T-helper 1 cell treated with Interleukin-12 subunit alpha and Interleukin-12 subunit beta and Interleukin-4 antibody, amounts not matched to agents 30 μg/mL and 1 μg/mL, for 36 hours (primary cell): ENCODE measurements at regions not wholly inside any gene's neighbourhood (a gene's known extent, or its start where the extent isn't known, plus 50 kb on each side); places are given as distances from the start of the nearest gene placed in this dataset.
"Not testable (repeated sequence)": the region's sequence is repeated elsewhere in the genome, so short reads cannot be mapped to it uniquely, and the experiment has no call there.

Source experiments
- H3K27ac Mint-ChIP-seq: one replicate; pipeline ENCODE4 v1.8.0; 2021; ENCODE audit warnings: mild to moderate bottlenecking, mixed read lengths
- H3K27me3 Mint-ChIP-seq: one replicate; pipeline ENCODE4 v1.8.0; 2021; ENCODE audit warnings: low read depth, mixed read lengths
- H3K36me3 Mint-ChIP-seq: one replicate; pipeline ENCODE4 v1.8.0; 2021; ENCODE audit warnings: low read depth, mixed read lengths
- H3K4me1 Mint-ChIP-seq: one replicate; pipeline ENCODE4 v1.8.0; 2021; ENCODE audit warnings: low read depth, mixed read lengths
- H3K4me3 Mint-ChIP-seq: one replicate; pipeline ENCODE4 v1.8.0; 2021; ENCODE audit warnings: mild to moderate bottlenecking, moderate library complexity, mixed read lengths
- H3K9me3 Mint-ChIP-seq: one replicate; pipeline ENCODE4 v1.8.0; 2021; ENCODE audit warnings: mixed read lengths

DNA sequence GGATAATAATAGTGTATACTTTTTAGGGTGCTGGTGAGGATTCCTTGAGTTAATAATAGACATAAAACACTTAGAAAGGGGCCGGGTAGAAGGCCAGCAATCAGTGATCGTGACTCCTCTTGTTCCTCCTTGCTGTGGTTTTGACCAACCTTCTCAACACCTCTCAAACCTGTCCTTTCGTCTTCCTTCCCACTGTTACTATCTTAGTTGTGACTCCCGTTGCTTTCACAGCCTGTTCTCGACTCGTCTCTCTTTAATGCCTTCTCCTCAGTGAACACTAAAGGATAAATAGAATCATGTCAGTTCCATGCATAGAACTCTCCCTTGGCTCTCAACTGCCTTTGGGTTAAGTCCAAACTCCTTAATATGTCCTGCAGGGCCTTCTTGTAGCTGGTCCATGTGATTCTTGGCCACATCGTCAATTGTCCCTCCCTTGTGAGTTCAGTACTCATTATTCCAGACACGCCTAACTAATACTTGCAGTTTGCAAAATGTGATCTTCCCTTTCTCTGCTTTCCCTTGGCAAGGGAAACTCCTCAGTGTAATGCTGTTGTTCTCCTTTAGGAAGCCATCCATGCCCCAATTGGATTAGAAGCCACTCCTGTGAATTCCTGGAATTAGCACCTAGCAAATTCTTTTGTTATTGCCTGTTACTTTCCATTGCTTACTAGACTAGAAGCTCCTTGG lies 164.9 kb downstream of the UTRN start:
- Mint-ChIP-seq H3K9me3 (no peaks in the 10 kb centered on the region), H3K4me1 (peaks cover 2% of the 10 kb centered on the region), H3K27me3 (no peaks in the 10 kb centered on the region), H3K4me3 (no peak overlapping the region), H3K27ac (no peak overlapping the region), H3K36me3 (peaks cover 47% of the 10 kb centered on the region)

DNA sequence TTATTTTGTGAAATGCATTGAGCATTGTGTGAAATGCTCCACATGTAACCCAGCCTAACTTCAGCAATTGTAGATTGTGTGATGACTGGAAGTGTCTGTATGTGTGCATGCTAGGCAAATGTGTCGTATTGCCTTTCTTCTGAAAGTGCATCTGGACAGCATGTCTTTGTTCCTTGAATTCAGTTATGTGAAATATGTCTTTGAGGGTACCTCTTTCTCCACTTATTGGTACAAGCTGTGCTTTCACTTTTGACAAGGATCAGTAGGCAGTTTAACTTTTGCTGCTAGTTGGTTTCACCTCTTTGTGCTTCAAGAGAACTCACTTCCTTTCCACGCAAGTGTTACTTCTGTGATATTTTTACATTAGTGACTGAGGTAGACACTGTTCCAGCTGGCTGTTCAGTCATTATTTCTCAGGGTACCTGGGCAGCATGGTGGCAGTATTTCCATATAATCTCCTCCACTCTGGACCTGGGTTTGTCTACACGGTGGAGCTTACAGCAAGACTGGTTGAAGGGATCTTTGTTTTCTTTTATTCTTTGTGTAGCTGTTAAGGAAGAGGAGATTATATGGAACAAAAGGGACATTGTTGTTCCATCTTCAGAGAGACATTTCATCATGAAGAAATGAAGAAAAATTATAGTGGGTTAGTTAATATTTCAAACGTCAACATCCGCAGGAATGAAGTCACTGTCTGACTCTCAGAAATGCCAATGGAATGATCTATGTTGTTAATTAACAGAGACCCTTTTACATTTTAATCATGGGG lies 175.4 kb downstream of the UTRN start:
- Mint-ChIP-seq H3K27ac (peak overlapping the region; percentile 73), H3K27me3 (no peaks in the 10 kb centered on the region), H3K9me3 (no peaks in the 10 kb centered on the region), H3K36me3 (peaks cover 62% of the 10 kb centered on the region), H3K4me3 (peak overlapping the region; percentile 32), H3K4me1 (peaks cover 14% of the 10 kb centered on the region)

DNA sequence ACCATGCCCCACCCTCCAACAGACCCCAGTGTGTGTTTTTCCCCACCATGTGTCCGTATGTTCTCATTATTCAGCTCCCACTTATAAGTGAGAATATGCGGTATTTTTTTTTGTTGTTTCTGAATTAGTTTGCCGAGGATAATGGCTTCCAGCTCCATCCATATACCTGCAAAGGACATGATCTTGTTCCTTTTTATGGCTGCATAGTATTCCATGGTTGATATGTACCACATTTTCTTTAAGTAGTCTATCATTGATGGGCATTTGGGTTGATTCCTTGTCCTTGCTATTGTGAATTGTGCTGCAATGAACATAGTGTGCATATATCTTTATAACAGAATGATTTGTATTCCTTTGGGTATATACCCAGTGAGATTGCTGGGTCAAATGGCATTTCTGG lies 176.9 kb downstream of the UTRN start:
- Mint-ChIP-seq H3K27ac (no peak overlapping the region), H3K4me1 (peaks cover 18% of the 10 kb centered on the region), H3K4me3 (no peak overlapping the region), H3K9me3 (no peaks in the 10 kb centered on the region), H3K36me3 (peaks cover 65% of the 10 kb centered on the region), H3K27me3 (no peaks in the 10 kb centered on the region)

DNA sequence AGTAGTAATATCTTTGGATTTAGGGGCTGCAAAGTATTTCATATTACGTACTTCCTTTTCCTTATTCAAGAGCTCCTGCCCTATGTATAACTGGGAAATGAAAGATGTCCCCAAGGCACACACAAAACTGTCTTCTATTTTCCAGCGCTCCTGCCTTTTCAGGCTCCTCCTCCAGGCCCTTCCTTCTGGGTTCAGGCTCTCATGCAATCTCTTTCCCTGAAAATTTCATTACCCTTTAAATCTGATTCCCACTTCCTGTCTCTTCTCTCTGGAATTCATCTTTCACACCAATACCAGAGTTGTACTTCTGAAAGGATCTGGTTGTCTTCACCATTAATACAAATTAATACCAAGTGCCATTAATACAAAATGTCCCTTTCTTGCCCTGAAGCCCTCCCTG lies 181.6 kb downstream of the UTRN start:
- Mint-ChIP-seq H3K9me3 (no peaks in the 10 kb centered on the region), H3K27me3 (no peaks in the 10 kb centered on the region), H3K27ac (no peak overlapping the region), H3K4me1 (peaks cover 25% of the 10 kb centered on the region), H3K4me3 (no peak overlapping the region), H3K36me3 (peaks cover 55% of the 10 kb centered on the region)

DNA sequence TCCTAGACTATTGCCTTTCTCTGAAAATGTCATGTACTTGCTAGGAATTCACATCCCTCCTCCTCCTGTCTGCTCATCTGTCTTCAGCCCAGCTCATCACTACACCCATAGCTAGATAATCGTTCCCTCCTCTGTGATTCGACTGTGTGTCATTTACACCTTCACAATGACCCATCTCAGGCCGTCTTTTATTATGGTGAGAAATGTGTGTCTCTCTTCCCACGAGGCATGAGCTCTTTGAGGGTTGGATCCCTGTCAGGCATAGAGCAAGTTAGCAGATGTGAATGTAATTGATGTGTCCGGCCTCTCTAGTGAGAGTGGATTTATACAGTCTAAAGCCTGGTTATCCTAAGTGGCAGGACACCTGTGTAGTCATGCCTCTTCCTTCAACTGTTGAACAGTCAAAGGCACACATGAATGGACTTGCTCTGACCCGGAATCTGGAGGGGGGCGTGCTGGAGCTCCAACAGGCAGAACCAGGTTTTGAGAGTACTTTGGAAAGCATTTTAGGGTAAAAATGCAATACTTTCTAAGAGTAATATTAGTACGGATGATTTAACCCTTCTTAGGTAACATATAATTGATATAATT lies 182.1 kb downstream of the UTRN start:
- H3K9me3 Mint-ChIP-seq, result no peaks in the 10 kb centered on the region
- H3K4me3 Mint-ChIP-seq, result no peak overlapping the region
- H3K27ac Mint-ChIP-seq, result no peak overlapping the region

DNA sequence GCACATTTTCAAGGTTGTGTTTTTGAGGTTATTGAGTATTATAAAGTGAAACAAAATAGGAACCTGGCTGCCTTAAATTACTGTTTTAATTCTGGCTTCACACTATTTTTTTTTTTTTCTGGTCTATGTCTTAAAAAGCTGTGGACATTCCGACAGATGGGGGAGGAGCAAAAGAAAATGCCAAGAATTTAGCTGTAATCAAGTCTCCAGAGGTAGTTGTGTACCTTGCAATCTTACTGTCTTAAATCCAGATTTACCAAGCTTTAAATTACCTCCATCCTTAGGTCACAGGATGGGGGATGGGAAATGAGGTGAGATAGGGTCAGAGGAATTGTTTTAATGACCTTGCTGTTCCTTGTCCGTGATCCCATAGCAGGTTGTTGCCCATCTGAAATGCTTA lies 182.8 kb downstream of the UTRN start:
- Mint-ChIP-seq H3K9me3 (no peaks in the 10 kb centered on the region), H3K27me3 (no peaks in the 10 kb centered on the region), H3K36me3 (peaks cover 49% of the 10 kb centered on the region), H3K4me1 (peaks cover 25% of the 10 kb centered on the region), H3K4me3 (no peak overlapping the region), H3K27ac (no peak overlapping the region)

More for the DNA sequence above, 182.1 kb downstream of the UTRN start:
- Mint-ChIP-seq H3K36me3 (peaks cover 52% of the 10 kb centered on the region), H3K4me1 (peaks cover 25% of the 10 kb centered on the region), H3K27me3 (no peaks in the 10 kb centered on the region)

DNA sequence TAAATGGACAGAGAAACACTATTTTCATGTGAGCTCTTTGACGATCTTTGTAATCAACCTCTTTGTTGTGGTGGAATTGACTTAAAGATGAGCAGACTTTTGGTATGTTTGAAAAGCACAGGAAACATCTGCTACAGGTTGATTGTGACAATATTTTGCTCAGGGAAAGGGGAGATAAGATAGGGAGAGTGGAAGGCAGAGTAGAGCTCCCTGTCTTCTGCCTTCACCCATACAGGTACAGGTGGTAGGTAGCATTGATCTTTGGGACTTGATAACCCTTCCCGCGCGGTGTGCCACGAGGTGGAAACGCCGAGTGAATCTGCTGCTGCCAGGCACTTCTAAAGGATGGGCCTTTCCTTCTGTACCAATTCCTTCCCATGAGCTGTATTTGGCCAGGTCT lies 183.6 kb downstream of the UTRN start:
- H3K27me3 Mint-ChIP-seq, result no peaks in the 10 kb centered on the region
- peaks cover 42% of the 10 kb centered on the region for H3K36me3 Mint-ChIP-seq
- peaks cover 25% of the 10 kb centered on the region for H3K4me1 Mint-ChIP-seq
- no peaks in the 10 kb centered on the region for H3K9me3 Mint-ChIP-seq
- peak overlapping the region; percentile 46 for H3K27ac Mint-ChIP-seq
- peak overlapping the region; percentile 43 for H3K4me3 Mint-ChIP-seq

DNA sequence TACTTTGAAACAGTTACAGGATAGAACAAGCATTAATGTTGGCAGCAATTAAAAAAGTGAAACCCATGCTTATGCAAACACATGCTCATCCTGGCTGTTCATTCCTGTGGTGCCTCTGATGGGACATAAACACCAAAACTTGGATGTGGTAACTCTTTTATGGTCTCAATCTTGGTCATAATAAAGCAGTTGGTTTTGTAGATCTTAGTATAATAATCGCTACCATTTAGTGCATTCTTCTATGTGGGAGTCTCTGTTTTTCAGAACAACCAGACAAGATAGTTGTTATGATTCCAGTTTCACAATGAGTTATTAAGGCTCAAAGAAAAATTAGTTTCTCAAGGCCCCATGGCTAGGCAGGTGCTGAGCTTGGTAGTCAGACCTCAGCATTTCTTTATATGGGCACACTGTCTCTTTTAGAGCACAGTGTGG lies 184.0 kb downstream of the UTRN start:
- peaks cover 25% of the 10 kb centered on the region for H3K4me1 Mint-ChIP-seq
- H3K9me3 Mint-ChIP-seq, result no peaks in the 10 kb centered on the region
- H3K27ac Mint-ChIP-seq, result peak overlapping the region; percentile 12
- peaks cover 39% of the 10 kb centered on the region for H3K36me3 Mint-ChIP-seq
- H3K4me3 Mint-ChIP-seq, result peak overlapping the region; percentile 43
- no peaks in the 10 kb centered on the region for H3K27me3 Mint-ChIP-seq

DNA sequence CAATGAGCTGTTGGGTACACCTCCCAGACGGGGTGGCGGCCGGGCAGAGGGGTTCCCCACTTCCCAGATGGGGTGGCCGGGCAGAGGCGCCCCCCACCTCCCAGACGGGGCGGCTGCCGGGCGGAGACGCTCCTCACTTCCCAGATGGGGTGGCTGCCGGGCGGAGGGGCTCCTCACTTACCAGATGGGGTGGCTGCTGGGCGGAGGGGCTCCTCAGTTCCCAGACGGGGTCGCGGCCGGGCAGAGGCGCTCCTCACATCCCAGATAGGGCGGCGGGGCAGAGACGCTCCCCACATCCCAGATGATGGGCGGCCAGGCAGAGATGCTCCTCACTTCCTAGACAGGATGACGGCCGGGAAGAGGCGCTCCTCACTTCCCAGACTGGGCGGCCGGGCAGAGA lies 185.1 kb downstream of the UTRN start:
- Mint-ChIP-seq H3K36me3 (peaks cover 37% of the 10 kb centered on the region), H3K4me1 (peaks cover 29% of the 10 kb centered on the region)
- not testable (repeated sequence) for H3K4me3 Mint-ChIP-seq, H3K27ac Mint-ChIP-seq, H3K27me3 Mint-ChIP-seq, H3K9me3 Mint-ChIP-seq

DNA sequence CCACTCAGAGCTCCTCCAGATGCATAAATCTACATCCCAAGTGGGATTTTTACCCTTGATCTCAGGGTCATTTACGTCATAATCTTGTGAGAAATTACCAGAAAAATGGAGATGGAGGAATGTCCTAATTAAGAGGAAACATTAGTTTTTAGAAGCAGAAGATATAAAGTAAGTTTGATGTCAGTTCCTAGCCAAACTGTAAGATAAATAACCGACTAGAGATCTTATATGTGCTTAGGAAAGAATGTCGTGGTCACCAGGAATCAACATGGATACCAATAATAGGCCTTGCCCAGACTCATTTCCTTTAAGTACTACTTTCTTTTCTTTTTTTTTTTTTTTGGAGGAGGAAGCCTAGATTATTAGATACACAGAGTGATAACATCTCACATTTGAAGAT lies 186.9 kb downstream of the UTRN start:
- H3K27ac Mint-ChIP-seq, result no peak overlapping the region
- H3K4me1 Mint-ChIP-seq, result peaks cover 27% of the 10 kb centered on the region
- no peaks in the 10 kb centered on the region for H3K9me3 Mint-ChIP-seq
- peaks cover 40% of the 10 kb centered on the region for H3K36me3 Mint-ChIP-seq
- no peak overlapping the region for H3K4me3 Mint-ChIP-seq
- no peaks in the 10 kb centered on the region for H3K27me3 Mint-ChIP-seq

DNA sequence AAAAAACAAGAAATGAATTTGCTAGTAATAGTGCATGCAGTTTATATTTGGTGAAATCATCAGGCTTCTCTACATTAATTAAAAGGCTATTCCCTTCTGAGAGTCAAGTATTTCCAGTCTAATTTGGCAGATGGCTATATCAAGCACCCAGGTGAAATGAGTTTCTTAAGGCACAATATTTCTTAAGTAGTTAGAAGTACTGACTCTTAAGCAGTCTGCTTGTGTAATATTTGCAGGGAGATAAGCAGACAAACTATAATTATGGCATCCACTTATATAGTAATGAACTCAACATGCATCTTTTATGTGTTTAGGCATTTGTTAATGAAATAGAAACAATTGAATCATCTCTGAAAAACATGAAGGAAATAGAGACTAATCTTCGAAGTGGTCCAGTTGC lies 189.2 kb downstream of the UTRN start:
- Mint-ChIP-seq H3K4me1 (peaks cover 11% of the 10 kb centered on the region), H3K4me3 (no peak overlapping the region), H3K27ac (no peak overlapping the region), H3K27me3 (no peaks in the 10 kb centered on the region), H3K36me3 (peaks cover 36% of the 10 kb centered on the region), H3K9me3 (no peaks in the 10 kb centered on the region)

DNA sequence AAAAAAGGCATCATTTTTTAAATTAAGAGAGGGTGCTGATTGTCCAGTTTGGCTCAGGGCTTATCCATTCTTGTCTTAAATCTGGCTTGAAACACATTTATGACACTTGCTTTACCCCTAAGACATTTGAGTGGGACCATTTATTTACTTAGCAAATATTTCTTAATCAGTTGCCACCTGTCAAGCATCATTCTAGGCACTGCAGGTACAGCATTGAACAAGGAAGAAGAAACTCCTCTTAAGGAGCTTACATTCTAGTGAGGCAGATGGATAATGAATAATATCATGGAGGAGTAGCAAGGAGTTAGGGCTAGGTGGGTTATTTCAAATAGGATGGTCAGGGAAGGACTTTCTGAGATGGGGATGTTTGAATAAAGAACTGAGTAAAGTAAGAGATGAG lies 189.8 kb downstream of the UTRN start:
- peaks cover 37% of the 10 kb centered on the region for H3K36me3 Mint-ChIP-seq
- peaks cover 8% of the 10 kb centered on the region for H3K4me1 Mint-ChIP-seq
- H3K27ac Mint-ChIP-seq, result no peak overlapping the region
- no peak overlapping the region for H3K4me3 Mint-ChIP-seq
- H3K27me3 Mint-ChIP-seq, result no peaks in the 10 kb centered on the region
- no peaks in the 10 kb centered on the region for H3K9me3 Mint-ChIP-seq

DNA sequence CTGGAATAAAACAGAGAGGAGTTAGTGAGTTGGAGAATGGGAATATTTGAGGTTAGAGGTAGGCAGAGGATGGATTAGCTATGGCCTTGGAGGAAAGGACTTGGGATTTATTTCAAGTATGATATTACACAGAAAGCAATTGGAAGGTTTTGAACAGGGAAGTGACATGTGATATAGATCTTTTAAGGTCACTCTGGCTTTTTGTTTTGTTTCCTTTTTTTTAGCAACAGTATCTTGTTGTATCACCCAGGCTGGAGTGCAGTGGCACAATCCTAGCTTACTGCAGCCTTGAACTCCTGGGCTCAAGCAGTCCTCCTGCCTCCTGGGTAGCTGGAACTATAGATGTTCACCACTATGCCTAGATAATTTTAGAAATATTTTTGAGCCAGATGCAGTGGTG lies 190.3 kb downstream of the UTRN start:
- peaks cover 41% of the 10 kb centered on the region for H3K36me3 Mint-ChIP-seq
- H3K9me3 Mint-ChIP-seq, result no peaks in the 10 kb centered on the region
- no peak overlapping the region for H3K4me3 Mint-ChIP-seq
- no peaks in the 10 kb centered on the region for H3K27me3 Mint-ChIP-seq
- H3K27ac Mint-ChIP-seq, result no peak overlapping the region
- peaks cover 8% of the 10 kb centered on the region for H3K4me1 Mint-ChIP-seq

DNA sequence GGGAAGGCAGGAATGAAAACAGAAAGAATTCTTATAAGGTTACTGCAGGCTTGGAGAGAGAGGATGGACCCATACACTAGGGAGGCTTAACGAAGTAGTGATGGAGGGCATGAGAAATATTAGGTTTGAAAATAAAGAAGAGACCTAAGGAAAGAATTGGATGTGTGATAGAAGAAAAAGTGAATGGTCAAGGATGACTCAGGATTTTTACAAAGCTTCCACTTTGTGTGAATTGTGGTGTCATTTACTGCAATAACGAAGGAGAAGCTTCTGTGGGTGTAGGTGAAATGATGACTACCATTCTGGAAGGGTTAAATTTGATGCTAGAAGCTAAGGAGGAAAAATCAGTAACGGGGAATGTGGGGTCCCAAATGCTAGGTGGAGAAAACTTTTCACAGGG lies 191.2 kb downstream of the UTRN start:
- no peak overlapping the region for H3K27ac Mint-ChIP-seq
- H3K9me3 Mint-ChIP-seq, result no peaks in the 10 kb centered on the region
- H3K27me3 Mint-ChIP-seq, result no peaks in the 10 kb centered on the region
- no peak overlapping the region for H3K4me3 Mint-ChIP-seq
- peaks cover 8% of the 10 kb centered on the region for H3K4me1 Mint-ChIP-seq
- H3K36me3 Mint-ChIP-seq, result peaks cover 40% of the 10 kb centered on the region

DNA sequence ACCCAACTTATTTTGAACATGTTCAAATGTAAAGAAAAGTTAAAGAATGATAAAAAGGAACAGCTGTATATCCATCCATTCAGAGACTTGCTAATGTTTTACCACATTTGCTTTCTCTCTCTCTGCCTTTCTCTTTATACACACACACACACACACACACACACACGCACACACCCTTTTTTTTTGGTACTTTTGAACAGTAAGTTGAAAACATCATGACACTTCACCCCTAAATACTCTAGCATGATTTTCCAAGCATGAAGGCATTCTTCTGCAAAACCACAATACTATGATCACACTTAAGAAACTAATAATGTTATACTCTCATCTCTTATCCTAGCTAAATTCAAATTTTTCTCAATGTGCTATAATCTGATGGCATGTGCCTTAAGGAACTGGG lies 192.3 kb downstream of the UTRN start:
- Mint-ChIP-seq H3K27ac (no peak overlapping the region), H3K9me3 (no peaks in the 10 kb centered on the region), H3K4me1 (peaks cover 13% of the 10 kb centered on the region), H3K27me3 (no peaks in the 10 kb centered on the region), H3K4me3 (no peak overlapping the region), H3K36me3 (peaks cover 37% of the 10 kb centered on the region)
